ENCODE measurements at regions not wholly inside any gene's neighbourhood (a gene's known extent, or its start where the extent isn't known, plus 50 kb on each side); places are given as distances from the start of the nearest gene placed in this dataset.

- no peaks in the 10 kb centered on the region for H3K4me1 ChIP-seq
- no peak overlapping the region for H3K4me3 ChIP-seq
- H3K9me3 ChIP-seq, result no peaks in the 10 kb centered on the region
- no peaks in the 10 kb centered on the region for H3K27me3 ChIP-seq
- no peak for TF ChIP-seq POLR2A (IDR thresholded peaks at IDR 0.05)
- TF ChIP-seq POLR2AphosphoS5 (IDR thresholded peaks at IDR 0.05), result no peak
- no peak for TF ChIP-seq CTCF (IDR thresholded peaks at IDR 0.05)
- intact Hi-C loops (cut with DNase I; ENCODE audit: low total_unique reads), result no loop called here
- no peaks in the 10 kb centered on the region for H3K36me3 ChIP-seq
- no peak overlapping the region for H3K27ac ChIP-seq
- no peak for DNase-seq (ENCODE audit: low spot score in 2 of 2)
These were observed 116.8 kb downstream of the RGS2 start for GRCh38 chr1:192925609-192926008.

DNA sequence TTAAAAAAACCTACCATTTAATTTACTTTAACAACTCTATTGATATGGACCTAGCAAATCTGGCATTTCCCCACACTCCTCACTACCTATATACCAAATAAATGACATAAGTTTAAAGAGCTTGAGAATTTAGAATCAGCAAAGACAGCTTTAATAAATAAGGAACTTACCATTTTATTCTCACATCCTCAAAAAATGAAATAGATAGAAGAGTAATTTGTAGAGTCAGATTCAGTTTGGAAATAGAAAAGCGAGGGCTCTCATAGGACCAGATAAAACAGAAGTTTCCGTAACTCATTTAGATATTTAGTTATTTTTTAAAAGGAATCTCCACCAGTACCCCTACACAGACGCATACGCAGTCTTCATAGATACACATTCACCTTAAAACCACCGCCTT lies 117.9 kb downstream of the RGS2 start:
- TF ChIP-seq POLR2A (IDR thresholded peaks at IDR 0.05), result no peak
- no peak for TF ChIP-seq CTCF (IDR thresholded peaks at IDR 0.05)
- TF ChIP-seq POLR2AphosphoS5 (IDR thresholded peaks at IDR 0.05), result no peak
- Histone ChIP-seq H3K4me3 (no peak overlapping the region), H3K27me3 (no peaks in the 10 kb centered on the region), H3K36me3 (no peaks in the 10 kb centered on the region), H3K27ac (no peak overlapping the region), H3K9me3 (no peaks in the 10 kb centered on the region), H3K4me1 (no peaks in the 10 kb centered on the region)
- intact Hi-C loops (cut with DNase I; ENCODE audit: low total_unique reads), result no loop called here
- no peak for DNase-seq (ENCODE audit: low spot score in 2 of 2)

DNA sequence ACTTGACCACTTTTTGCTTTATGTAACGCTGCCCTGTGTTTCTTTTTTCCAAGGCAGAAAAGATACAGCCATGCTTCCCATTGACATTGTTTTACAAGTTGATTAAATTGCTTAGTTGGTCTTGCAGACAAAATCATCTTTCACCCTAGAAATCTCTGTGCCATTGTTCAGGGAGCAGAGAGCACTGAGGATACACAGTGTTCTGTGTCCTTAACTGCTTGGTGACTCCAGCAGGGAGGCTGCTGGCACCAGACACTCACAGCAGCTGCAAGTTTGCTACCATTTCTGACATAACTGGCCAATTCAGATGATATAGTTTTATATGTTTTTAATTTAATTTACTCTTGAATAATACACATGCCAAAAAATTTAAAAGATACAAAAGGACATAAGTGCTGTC lies 118.7 kb downstream of the RGS2 start:
- no peak for DNase-seq (ENCODE audit: low spot score in 2 of 2)
- Histone ChIP-seq H3K9me3 (no peaks in the 10 kb centered on the region), H3K27ac (no peak overlapping the region), H3K4me1 (no peaks in the 10 kb centered on the region), H3K27me3 (no peaks in the 10 kb centered on the region), H3K4me3 (no peak overlapping the region), H3K36me3 (no peaks in the 10 kb centered on the region)
- TF ChIP-seq POLR2A (IDR thresholded peaks at IDR 0.05) (no peak), CTCF (IDR thresholded peaks at IDR 0.05) (no peak), POLR2AphosphoS5 (IDR thresholded peaks at IDR 0.05) (no peak)
- intact Hi-C loops (cut with DNase I; ENCODE audit: low total_unique reads), result no loop called here

GRCh38 chr1:192929597-192929996 lies 120.8 kb downstream of the RGS2 start:
- TF ChIP-seq CTCF (IDR thresholded peaks at IDR 0.05) (no peak), POLR2AphosphoS5 (IDR thresholded peaks at IDR 0.05) (no peak), POLR2A (IDR thresholded peaks at IDR 0.05) (no peak)
- no peak overlapping the region for H3K4me3 ChIP-seq
- intact Hi-C loops (cut with DNase I; ENCODE audit: low total_unique reads), result no loop called here
- DNase-seq (ENCODE audit: low spot score in 2 of 2), result no peak
- no peak overlapping the region for H3K27ac ChIP-seq
- H3K9me3 ChIP-seq, result no peaks in the 10 kb centered on the region
- no peaks in the 10 kb centered on the region for H3K36me3 ChIP-seq
- H3K4me1 ChIP-seq, result no peaks in the 10 kb centered on the region
- no peaks in the 10 kb centered on the region for H3K27me3 ChIP-seq

DNA sequence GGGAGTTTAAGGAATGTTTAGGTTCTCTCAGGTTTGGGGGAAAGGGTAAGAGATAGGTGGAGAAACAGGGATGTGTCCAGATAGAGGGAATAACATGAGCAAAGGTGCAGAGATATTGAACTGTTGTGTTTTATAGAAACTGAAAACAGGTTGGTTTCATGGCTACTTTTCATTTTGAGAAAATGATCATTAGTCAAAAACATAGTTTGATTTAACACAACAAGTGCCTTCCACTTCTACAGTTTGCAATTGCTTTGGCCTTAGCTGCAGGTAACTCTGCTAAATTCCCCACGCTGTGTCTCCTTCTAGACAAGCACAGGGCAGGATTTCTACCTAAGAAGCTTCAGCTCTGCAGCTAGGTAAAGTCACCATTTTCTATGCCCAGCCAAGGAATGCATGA lies 124.9 kb downstream of the RGS2 start:
- no peak overlapping the region for H3K27ac ChIP-seq
- no peak overlapping the region for H3K4me3 ChIP-seq
- no peaks in the 10 kb centered on the region for H3K9me3 ChIP-seq
- no peaks in the 10 kb centered on the region for H3K36me3 ChIP-seq
- no peaks in the 10 kb centered on the region for H3K27me3 ChIP-seq
- intact Hi-C loops (cut with DNase I; ENCODE audit: low total_unique reads), result no loop called here
- H3K4me1 ChIP-seq, result no peaks in the 10 kb centered on the region
- DNase-seq (ENCODE audit: low spot score in 2 of 2), result no peak
- no peak for TF ChIP-seq POLR2A (IDR thresholded peaks at IDR 0.05)
- TF ChIP-seq CTCF (IDR thresholded peaks at IDR 0.05), result no peak
- no peak for TF ChIP-seq POLR2AphosphoS5 (IDR thresholded peaks at IDR 0.05)

All from breast epithelium (tissue), 4 donors.